C4-2B (cell line): ENCODE measurements at regions not wholly inside any gene's neighbourhood (a gene's known extent, or its start where the extent isn't known, plus 50 kb on each side); places are given as distances from the start of the nearest gene placed in this dataset.

Source experiments
- CTCF ChIP-seq: fragments of 450-650 bp; conservative IDR thresholded peaks from 2 replicates; pipeline ENCODE4 v1.5.1; 2017; ENCODE audit warnings: mild to moderate bottlenecking
- ZFX ChIP-seq: fragments of 450-650 bp; IDR thresholded peaks from 2 replicates; pipeline ENCODE4 v1.6.1; 2017

GRCh38 chr1:75034376-75034775 lies 99.8 kb upstream of the LHX8 start:
- TF ChIP-seq CTCF (no peak), ZFX (no peak)
